ENCODE measurements at regions not wholly inside any gene's neighbourhood (a gene's known extent, or its start where the extent isn't known, plus 50 kb on each side); places are given as distances from the start of the nearest gene placed in this dataset.

- Histone ChIP-seq H4K20me1 (ENCODE audit: control insufficient read depth, insufficient read depth, insufficient read length) (no peaks in the 10 kb centered on the region), H2BK15ac (ENCODE audit: low read depth, low read length) (no peak overlapping the region), H3K56ac (ENCODE audit: insufficient read length, low read depth, low read length) (no peak overlapping the region), H2AFZ (ENCODE audit: low read length) (no peak overlapping the region), H3K79me2 (ENCODE audit: insufficient read depth, low read length) (no peaks in the 10 kb centered on the region), H3K4me2 (ENCODE audit: insufficient read depth, insufficient read length, low read length) (no peak overlapping the region), H3K14ac (ENCODE audit: insufficient read depth, low read length) (no peak overlapping the region), H3K9ac (ENCODE audit: extremely low read depth, insufficient read length, low read length) (no peak overlapping the region), H2BK20ac (ENCODE audit: low read depth, low read length, poor library complexity, severe bottlenecking) (no peak overlapping the region), H2BK12ac (ENCODE audit: insufficient read length, low read depth, low read length) (no peak overlapping the region), H3K23me2 (ENCODE audit: insufficient read length, low read depth, low read length, poor library complexity, severe bottlenecking) (no peaks in the 10 kb centered on the region), H3K18ac (ENCODE audit: insufficient read length, low read depth, low read length) (no peak overlapping the region), H3K23ac (ENCODE audit: insufficient read length, low read depth, low read length) (no peak overlapping the region), H3K4ac (ENCODE audit: low read depth, low read length) (no peak overlapping the region), H4K5ac (ENCODE audit: insufficient read length, low read depth, low read length) (no peak overlapping the region), H3K27ac (ENCODE audit: insufficient read length, low read depth, low read length) (no peak overlapping the region), H3K9me3 (ENCODE audit: control insufficient read depth, low read depth, low read length) (no peaks in the 10 kb centered on the region), H3K27me3 (ENCODE audit: insufficient read depth, low read length) (no peaks in the 10 kb centered on the region), H2BK120ac (ENCODE audit: low read depth, low read length, poor library complexity, severe bottlenecking) (no peak overlapping the region), H4K8ac (replicated peaks; ENCODE audit: insufficient read length, low read depth, low read length) (no peak overlapping the region), H3K79me1 (ENCODE audit: insufficient read depth, low read depth, low read length, poor library complexity, severe bottlenecking) (no peaks in the 10 kb centered on the region), H2BK5ac (ENCODE audit: insufficient read length, low read length) (no peak overlapping the region), H3K4me1 (ENCODE audit: insufficient read depth, low read length) (no peaks in the 10 kb centered on the region), H2AK5ac (ENCODE audit: insufficient read length, low read length) (no peak overlapping the region), H3T11ph (ENCODE audit: low read length) (no peak overlapping the region), H4K91ac (ENCODE audit: insufficient read length, low read depth, low read length) (no peak overlapping the region)
- Mint-ChIP-seq H3K9me3 (peaks cover 10 to 14% of the 10 kb centered on the region in 2 experiments), H3K27ac (no peak overlapping the region), H3K36me3 (ENCODE audit: insufficient read depth in 1 of 3, low read depth in 3 of 3) (peaks cover 9 to 12% (median 9%) of the 10 kb centered on the region in 3 experiments), H3K4me3 (no peak overlapping the region), H3K27me3 (ENCODE audit: low read depth) (no peaks in the 10 kb centered on the region), H3K4me1 (0 out of 4 replicates have a peak, but pooled peaks cover 0 to under 1% of the 10 kb centered on the region in 2 experiments)
- TF ChIP-seq CTCF (conservative IDR thresholded peaks at IDR 0.05), result no peak
- no peak for DNase-seq
These were observed 71.3 kb upstream of the IVNS1ABP start for GRCh38 chr1:185388346-185388745.

All from H9 (cell line).